T1000 (cell line): ENCODE measurements at regions not wholly inside any gene's neighbourhood (a gene's known extent, or its start where the extent isn't known, plus 50 kb on each side); places are given as distances from the start of the nearest gene placed in this dataset.

ENCODE experiments used
- DNase-seq: peaks from one replicate; lab custom pipeline; 2025; ENCODE audit warnings: mixed read lengths; lab: John Stamatoyannopoulos, UW

GRCh38 chr2:118321432-118322105 lies 233.3 kb downstream of the INSIG2 start:
- no peak for DNase-seq

GRCh38 chr2:118320658-118321057 lies 232.4 kb downstream of the INSIG2 start:
- DNase-seq = no peak

- no peak for DNase-seq
Observed at GRCh38 chr2:118320196-118320595, 231.9 kb downstream of the INSIG2 start.

- DNase-seq = no peak
Observed at GRCh38 chr2:118319271-118319684, 231.0 kb downstream of the INSIG2 start.

GRCh38 chr2:118315606-118316005 lies 227.3 kb downstream of the INSIG2 start:
- DNase-seq = no peak

GRCh38 chr2:118312969-118313756 lies 224.9 kb downstream of the INSIG2 start:
- DNase-seq = no peak

- DNase-seq = no peak
Observed at GRCh38 chr2:118310681-118311429, 222.6 kb downstream of the INSIG2 start.

GRCh38 chr2:118309946-118310680 lies 221.8 kb downstream of the INSIG2 start:
- no peak for DNase-seq

GRCh38 chr2:118309257-118309945 lies 221.1 kb downstream of the INSIG2 start:
- no peak for DNase-seq

GRCh38 chr2:118307864-118308263 lies 219.6 kb downstream of the INSIG2 start:
- no peak for DNase-seq

- DNase-seq = no peak
Observed at GRCh38 chr2:118301248-118301647, 213.0 kb downstream of the INSIG2 start.

- no peak for DNase-seq
Observed at GRCh38 chr2:118300832-118301231, 212.6 kb downstream of the INSIG2 start.

- no peak for DNase-seq
Observed at GRCh38 chr2:118296663-118297062, 208.4 kb downstream of the INSIG2 start.

GRCh38 chr2:118295592-118296390 lies 207.5 kb downstream of the INSIG2 start:
- DNase-seq = no peak

- no peak for DNase-seq
Observed at GRCh38 chr2:118294063-118294462, 205.8 kb downstream of the INSIG2 start.

- DNase-seq = no peak
Observed at GRCh38 chr2:118292991-118293390, 204.7 kb downstream of the INSIG2 start.

- no peak for DNase-seq
Observed at GRCh38 chr2:118291251-118291880, 203.1 kb downstream of the INSIG2 start.

GRCh38 chr2:118290411-118291250 lies 202.4 kb downstream of the INSIG2 start:
- no peak for DNase-seq

- no peak for DNase-seq
Observed at GRCh38 chr2:118279005-118279404, 190.7 kb downstream of the INSIG2 start.
